IMR-90 (cell line): ENCODE measurements at regions not wholly inside any gene's neighbourhood (a gene's known extent, or its start where the extent isn't known, plus 50 kb on each side); places are given as distances from the start of the nearest gene placed in this dataset.

Experiments used
- CEBPB ChIP-seq: IDR thresholded peaks from 2 replicates; pipeline ENCODE4 v1.6.1; 2012; ENCODE audit warnings: low read depth, low read length, improper control_type of control experiment
- CHD1 ChIP-seq: IDR thresholded peaks from 2 replicates; pipeline ENCODE4 v1.6.1; 2012; ENCODE audit warnings: low read depth, low read length, improper control_type of control experiment
- FOS ChIP-seq: fragments of 150-350 bp; IDR thresholded peaks from 2 replicates; pipeline ENCODE4 v1.6.1; 2016; ENCODE audit warnings: low read depth, low read length
- MAZ ChIP-seq: IDR thresholded peaks from 2 replicates; pipeline ENCODE4 v1.6.1; 2012; ENCODE audit warnings: low read depth, mild to moderate bottlenecking, low read length, improper control_type of control experiment, moderate library complexity, borderline replicate concordance
- MXI1 ChIP-seq: IDR thresholded peaks from 2 replicates; pipeline ENCODE4 v1.6.1; 2012; ENCODE audit warnings: low read depth, mild to moderate bottlenecking, low read length, moderate library complexity, borderline replicate concordance
- NFE2L2 ChIP-seq: fragments of 150-350 bp; IDR thresholded peaks from 2 replicates; pipeline ENCODE4 v1.6.1; 2016; ENCODE audit warnings: low read depth, mild to moderate bottlenecking, low read length
- POLR2A ChIP-seq: IDR thresholded peaks from 2 replicates; pipeline ENCODE4 v1.6.1; 2012; ENCODE audit warnings: mild to moderate bottlenecking, low read depth, low read length
- RAD21 ChIP-seq: IDR thresholded peaks from 2 replicates; pipeline ENCODE4 v1.6.1; 2012; ENCODE audit warnings: low read length, improper control_type of control experiment
- RFX5 ChIP-seq: IDR thresholded peaks from 2 replicates; pipeline ENCODE4 v1.8.0; 2012; ENCODE audit warnings: low read depth, mild to moderate bottlenecking, low read length, moderate library complexity
- SMC3 ChIP-seq: fragments of 150-350 bp; IDR thresholded peaks from 2 replicates; pipeline ENCODE4 v1.6.1; 2016; ENCODE audit warnings: low read depth, mild to moderate bottlenecking, antibody characterized with exemption, low read length, moderate library complexity
- USF2 ChIP-seq: fragments of 150-350 bp; IDR thresholded peaks from 2 replicates; pipeline ENCODE4 v1.6.1; 2017; ENCODE audit warnings: mild to moderate bottlenecking, antibody characterized with exemption, low read length, low read depth
- TF ChIP-seq, protein P1 (sequence below): conservative IDR thresholded peaks from 2 replicates; pipeline ENCODE4 v1.5.1; 2012; ENCODE audit warnings: mild to moderate bottlenecking, low read depth, low read length, improper control_type of control experiment

DNA sequence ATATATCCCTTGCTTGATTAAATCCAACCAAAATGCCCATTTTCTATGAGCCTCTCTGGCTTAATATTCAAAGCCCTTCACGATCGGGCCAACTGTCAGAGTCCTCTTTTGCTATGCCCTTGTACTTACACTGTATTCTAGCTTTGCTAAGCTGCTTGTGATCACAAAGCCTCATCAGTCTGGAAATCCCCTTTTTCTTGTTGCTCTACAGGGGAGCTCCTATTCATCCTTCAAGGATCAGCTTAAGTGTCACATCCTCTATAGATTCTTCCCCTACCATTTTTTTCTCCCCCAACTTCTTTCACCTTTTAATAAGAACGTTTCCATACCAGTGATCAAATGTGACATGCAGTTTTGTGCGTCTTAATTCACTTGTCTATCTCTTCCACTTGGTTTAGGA lies 450.4 kb upstream of the CHD1 start:
- no peak for TF ChIP-seq RAD21
- TF ChIP-seq, protein P1, sequence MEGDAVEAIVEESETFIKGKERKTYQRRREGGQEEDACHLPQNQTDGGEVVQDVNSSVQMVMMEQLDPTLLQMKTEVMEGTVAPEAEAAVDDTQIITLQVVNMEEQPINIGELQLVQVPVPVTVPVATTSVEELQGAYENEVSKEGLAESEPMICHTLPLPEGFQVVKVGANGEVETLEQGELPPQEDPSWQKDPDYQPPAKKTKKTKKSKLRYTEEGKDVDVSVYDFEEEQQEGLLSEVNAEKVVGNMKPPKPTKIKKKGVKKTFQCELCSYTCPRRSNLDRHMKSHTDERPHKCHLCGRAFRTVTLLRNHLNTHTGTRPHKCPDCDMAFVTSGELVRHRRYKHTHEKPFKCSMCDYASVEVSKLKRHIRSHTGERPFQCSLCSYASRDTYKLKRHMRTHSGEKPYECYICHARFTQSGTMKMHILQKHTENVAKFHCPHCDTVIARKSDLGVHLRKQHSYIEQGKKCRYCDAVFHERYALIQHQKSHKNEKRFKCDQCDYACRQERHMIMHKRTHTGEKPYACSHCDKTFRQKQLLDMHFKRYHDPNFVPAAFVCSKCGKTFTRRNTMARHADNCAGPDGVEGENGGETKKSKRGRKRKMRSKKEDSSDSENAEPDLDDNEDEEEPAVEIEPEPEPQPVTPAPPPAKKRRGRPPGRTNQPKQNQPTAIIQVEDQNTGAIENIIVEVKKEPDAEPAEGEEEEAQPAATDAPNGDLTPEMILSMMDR = no peak
- no peak for TF ChIP-seq RFX5
- no peak for TF ChIP-seq POLR2A
- TF ChIP-seq CHD1 = no peak
- no peak for TF ChIP-seq SMC3
- no peak for TF ChIP-seq MXI1
- TF ChIP-seq FOS = no peak
- no peak for TF ChIP-seq CEBPB
- no peak for TF ChIP-seq USF2
- no peak for TF ChIP-seq NFE2L2
- no peak for TF ChIP-seq MAZ
